GM12878 (cell line): ENCODE measurements at regions not wholly inside any gene's neighbourhood (a gene's known extent, or its start where the extent isn't known, plus 50 kb on each side); places are given as distances from the start of the nearest gene placed in this dataset.
A peak's percentile ranks its signal among the peaks of the same experiment; 100 is the strongest.

Experiments
- ATAC-seq: fragments of 200-7000 bp; cut with Tn5 transposase; 3 replicates; pipeline ENCODE4 v1.9.1; 2020; ENCODE audit warnings: mild to moderate bottlenecking, moderate library complexity
- BruUV-seq: library from RNA; stranded (reverse); fragments of 400-500 nt; replicated peaks from 2 replicates; lab custom pipeline; 2021; lab: Mats Ljungman, UMichigan
- CTCF ChIA-PET: fragments of 300-600 bp; sonication (Branson Sonifier 250); formaldehyde crosslinking; extraction: SDS; loops from one replicate; lab custom pipeline; 2021; ENCODE audit warnings: inconsistent platforms; lab: Yijun Ruan, JAX
- POLR2A ChIA-PET: fragments of 350-600 bp; formaldehyde crosslinking; extraction: SDS; loops from one replicate; lab custom pipeline; 2021; ENCODE audit warnings: inconsistent platforms; lab: Charles Lee
- RAD21 ChIA-PET: fragments of 300-600 bp; sonication (Branson Sonifier 250); formaldehyde crosslinking; loops from one replicate; lab custom pipeline; 2023; ENCODE audit warnings: antibody characterized with exemption; ENCODE audit not compliant: unreplicated experiment; lab: Charles Lee
- SMC1A ChIA-PET: fragments of 300-600 bp; sonication (Branson Sonifier 250); formaldehyde crosslinking; loops from one replicate; lab custom pipeline; 2023; ENCODE audit not compliant: unreplicated experiment, uncharacterized antibody; lab: Charles Lee
- DNase-seq: peaks from one replicate; pipeline ENCODE4 v3.0.0-alpha.2; 2011; ENCODE audit warnings: low read depth, low spot score
- FAIRE-seq: peaks from 3 replicates; lab custom pipeline; 2011; peaks lifted over from hg19 to GRCh38; lab: Jason Lieb, UNC
- H2AFZ ChIP-seq: 2 replicates; pipeline ENCODE4 v1.6.0; 2011; ENCODE audit warnings: low read depth, low read length, control low read depth; ENCODE audit not compliant: control insufficient read depth
- H3K27ac ChIP-seq: 2 replicates; pipeline ENCODE4 v1.5.1; 2011; ENCODE audit warnings: control low read depth; ENCODE audit not compliant: control insufficient read depth, insufficient read depth
- H3K27me3 ChIP-seq, 2 experiments: replicated peaks in 1 of 2; 2 replicates each; pipeline versions ENCODE4 v1.6.0 to v1.6.1; 2011; ENCODE audit warnings: low read length in 1 of 2; ENCODE audit not compliant: control insufficient read depth in 2 of 2, insufficient read depth in 2 of 2
- H3K36me3 ChIP-seq, 2 experiments: 2 replicates each; pipeline ENCODE4 v1.5.1; 2011; ENCODE audit warnings: low read length in 1 of 2; ENCODE audit not compliant: control insufficient read depth in 2 of 2, insufficient read depth in 2 of 2
- H3K4me1 ChIP-seq: 2 replicates; pipeline ENCODE4 v1.6.1; 2011; ENCODE audit warnings: mild to moderate bottlenecking, low read length, moderate library complexity, mixed read lengths; ENCODE audit not compliant: control insufficient read depth, insufficient read depth
- H3K4me2 ChIP-seq: 2 replicates; pipeline ENCODE4 v1.6.0; 2011; ENCODE audit warnings: control low read depth; ENCODE audit not compliant: control insufficient read depth, insufficient read depth
- H3K4me3 ChIP-seq: fragments of 200-600 bp; sonication (generic); 2 replicates; pipeline ENCODE4 v1.5.1; 2016
- H3K79me2 ChIP-seq: 2 replicates; pipeline ENCODE4 v1.6.0; 2011; ENCODE audit warnings: low read length; ENCODE audit not compliant: control insufficient read depth, insufficient read depth
- H3K9ac ChIP-seq: 2 replicates; pipeline ENCODE4 v1.8.0; 2011; ENCODE audit warnings: low read length, control low read depth, mixed read lengths; ENCODE audit not compliant: control insufficient read depth, insufficient read depth
- H3K9me3 ChIP-seq: replicated peaks from 3 replicates; pipeline ENCODE4 v1.5.1; 2011; ENCODE audit warnings: mild to moderate bottlenecking, low read length; ENCODE audit not compliant: control insufficient read depth, insufficient read depth
- H4K20me1 ChIP-seq: 2 replicates; pipeline ENCODE4 v1.6.0; 2011; ENCODE audit not compliant: control insufficient read depth, insufficient read depth
- BCL11A ChIP-seq: IDR thresholded peaks from 2 replicates; pipeline ENCODE4 v1.6.1; 2011; ENCODE audit warnings: low read depth, low read length
- CEBPB ChIP-seq, 2 experiments: fragments of 150-350 bp in 1 of 2; IDR thresholded peaks; 2 replicates each; pipeline ENCODE4 v1.6.1; 2012 to 2014; ENCODE audit warnings: low read depth in 2 of 2, low read length in 2 of 2, borderline replicate concordance in 1 of 2, inconsistent platforms in 1 of 2
- ETV6 ChIP-seq, 2 experiments: fragments of 450-650 bp in 1 of 2; IDR thresholded peaks in 1 of 2; conservative IDR thresholded peaks in 1 of 2; 2 replicates each; pipeline ENCODE4 v1.6.1; 2014; ENCODE audit warnings: antibody characterized with exemption in 1 of 2, borderline replicate concordance in 1 of 2, low read depth in 1 of 2, mild to moderate bottlenecking in 1 of 2, moderate library complexity in 1 of 2
- FOXM1 ChIP-seq: IDR thresholded peaks from 2 replicates; pipeline ENCODE4 v1.6.1; 2012; ENCODE audit warnings: low read depth, mild to moderate bottlenecking, inconsistent platforms, low read length, moderate library complexity
- NFIC ChIP-seq: IDR thresholded peaks from 2 replicates; pipeline ENCODE4 v1.6.1; 2012; ENCODE audit warnings: low read depth, mild to moderate bottlenecking, inconsistent platforms, low read length, moderate library complexity
- PAX8 ChIP-seq: fragments of 450-650 bp; IDR thresholded peaks from 2 replicates; pipeline ENCODE4 v1.6.1; 2017; ENCODE audit warnings: mild to moderate bottlenecking, moderate library complexity
- SIN3A ChIP-seq: IDR thresholded peaks from 2 replicates; pipeline ENCODE4 v1.6.1; 2012; ENCODE audit warnings: low read depth, low read length, improper control_type of control experiment
- SREBF1 ChIP-seq: IDR thresholded peaks from 2 replicates; pipeline ENCODE4 v1.6.1; 2012; ENCODE audit warnings: mild to moderate bottlenecking, low read length
- SREBF2 ChIP-seq: IDR thresholded peaks from 2 replicates; pipeline ENCODE4 v1.6.1; 2012; ENCODE audit warnings: mild to moderate bottlenecking, low read length
- YY1 ChIP-seq: IDR thresholded peaks from 2 replicates; pipeline ENCODE4 v1.6.1; 2011; ENCODE audit warnings: low read depth, mild to moderate bottlenecking, low read length
- WGBS: methylation state at CpG from one replicate; pipeline ENCODE4 v1.1.6; 2016; ENCODE audit warnings: low lambda C conversion rate; ENCODE audit not compliant: insufficient replicate concordance, insufficient coverage; ENCODE audit errors: missing lambda C conversion rate; 5-methylcytosine and 5-hydroxymethylcytosine counted together
- in situ Hi-C: fragments of 300-500 bp; cut with MboI; formaldehyde crosslinking; loops from 9 replicates; pipeline ENCODE4 v1.14.3; 2018; ENCODE audit warnings: mixed read lengths
- intact Hi-C: fragments of 100-400 bp; cut with micrococcal nuclease; formaldehyde crosslinking; loops from one replicate; pipeline ENCODE4 v1.14.2; 2022; ENCODE audit not compliant: unreplicated experiment
- TF ChIP-seq, protein P1 (sequence below), 3 experiments: IDR thresholded peaks in 2 of 3; conservative IDR thresholded peaks in 1 of 3; 2 replicates each; pipeline ENCODE4 v1.5.1; 2011; ENCODE audit warnings: low read depth in 3 of 3, low read length in 3 of 3, mild to moderate bottlenecking in 3 of 3, control low read depth in 2 of 3, moderate library complexity in 2 of 3, inconsistent platforms in 1 of 3, mixed read lengths in 1 of 3; ENCODE audit not compliant: control insufficient read depth in 2 of 3, insufficient read depth in 1 of 3; ENCODE audit errors: extremely low read depth in 1 of 3
- TF ChIP-seq, protein P2 (sequence below): fragments of 450-650 bp; IDR thresholded peaks from 2 replicates; pipeline ENCODE4 v1.6.1; 2017; ENCODE audit warnings: borderline replicate concordance

DNA sequence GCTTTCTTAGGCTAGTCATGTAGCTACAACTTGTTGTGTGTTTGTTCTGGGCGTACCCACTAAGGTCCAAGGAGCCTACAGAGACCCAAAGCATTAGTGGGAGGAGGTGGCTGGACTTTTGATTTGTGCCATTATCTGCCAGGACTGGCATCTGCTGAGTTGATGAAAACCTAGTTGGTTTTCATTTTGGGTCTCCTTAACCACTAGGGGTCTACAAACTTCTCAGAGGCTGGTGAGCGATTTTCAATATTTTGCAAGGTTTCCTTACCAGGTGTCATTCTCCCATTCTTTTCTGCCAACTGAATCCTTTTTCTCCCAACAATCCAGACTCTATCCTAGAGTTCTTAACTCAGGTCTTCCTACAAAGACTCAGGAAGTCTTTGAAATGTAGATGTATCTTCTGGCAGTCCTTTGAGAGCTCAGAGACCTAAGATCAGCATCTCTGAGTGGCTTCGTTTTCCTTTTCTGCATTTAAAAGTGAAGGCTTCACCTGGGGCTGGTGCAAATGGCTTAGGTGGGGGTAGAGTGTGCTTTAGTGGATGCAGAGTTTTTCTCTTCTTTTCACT, 150.0 kb upstream of the RMST start:
- TF ChIP-seq, protein P1, sequence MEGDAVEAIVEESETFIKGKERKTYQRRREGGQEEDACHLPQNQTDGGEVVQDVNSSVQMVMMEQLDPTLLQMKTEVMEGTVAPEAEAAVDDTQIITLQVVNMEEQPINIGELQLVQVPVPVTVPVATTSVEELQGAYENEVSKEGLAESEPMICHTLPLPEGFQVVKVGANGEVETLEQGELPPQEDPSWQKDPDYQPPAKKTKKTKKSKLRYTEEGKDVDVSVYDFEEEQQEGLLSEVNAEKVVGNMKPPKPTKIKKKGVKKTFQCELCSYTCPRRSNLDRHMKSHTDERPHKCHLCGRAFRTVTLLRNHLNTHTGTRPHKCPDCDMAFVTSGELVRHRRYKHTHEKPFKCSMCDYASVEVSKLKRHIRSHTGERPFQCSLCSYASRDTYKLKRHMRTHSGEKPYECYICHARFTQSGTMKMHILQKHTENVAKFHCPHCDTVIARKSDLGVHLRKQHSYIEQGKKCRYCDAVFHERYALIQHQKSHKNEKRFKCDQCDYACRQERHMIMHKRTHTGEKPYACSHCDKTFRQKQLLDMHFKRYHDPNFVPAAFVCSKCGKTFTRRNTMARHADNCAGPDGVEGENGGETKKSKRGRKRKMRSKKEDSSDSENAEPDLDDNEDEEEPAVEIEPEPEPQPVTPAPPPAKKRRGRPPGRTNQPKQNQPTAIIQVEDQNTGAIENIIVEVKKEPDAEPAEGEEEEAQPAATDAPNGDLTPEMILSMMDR (IDR thresholded peaks at IDR 0.05 in 2 of 3, conservative IDR thresholded peaks at IDR 0.05 in 1 of 3; ENCODE audit: control insufficient read depth in 2 of 3, extremely low read depth in 1 of 3, insufficient read depth in 1 of 3, low read depth in 3 of 3, low read length in 3 of 3), result 0 out of 6 replicates have a peak, but pooled peaks of 1 of the 3 experiments have one; percentile 13
- TF ChIP-seq SREBF2, result no peak
- 32% methylated on average over 3 of the region's 3 CpGs for WGBS
- no peak overlapping the region for H3K9ac ChIP-seq
- no peak overlapping the region for H3K27ac ChIP-seq
- H3K4me3 ChIP-seq, result no peak overlapping the region
- in situ Hi-C loops, result loop anchor here (25.0 kb wide), 1 partner anchor 1075 kb away; no protein-coding TSS in a partner anchor
- POLR2A ChIA-PET, result no interaction called here
- H4K20me1 ChIP-seq, result no peaks in the 10 kb centered on the region
- H3K79me2 ChIP-seq, result no peaks in the 10 kb centered on the region
- RAD21 ChIA-PET, result no interaction called here
- DNase-seq (no peak), ATAC-seq (no peak), FAIRE-seq (no peak)
- H3K4me1 ChIP-seq, result no peaks in the 10 kb centered on the region
- H3K9me3 ChIP-seq, result no peaks in the 10 kb centered on the region
- H2AFZ ChIP-seq, result no peak overlapping the region
- intact Hi-C loops, result loop anchor here (10.0 kb wide), 1 partner anchor 1062 kb away; no protein-coding TSS in a partner anchor
- BruUV-seq, result no TSS peak
- CTCF ChIA-PET, result no interaction called here
- no peak overlapping the region for H3K4me2 ChIP-seq
- H3K36me3 ChIP-seq, result no peaks in the 10 kb centered on the region
- SMC1A ChIA-PET, result interaction anchor here (0.7 kb wide), 1 partner anchor 62 kb away, joined by 3 read pairs; no protein-coding TSS in a partner anchor
- H3K27me3 ChIP-seq, result no peaks in the 10 kb centered on the region

DNA sequence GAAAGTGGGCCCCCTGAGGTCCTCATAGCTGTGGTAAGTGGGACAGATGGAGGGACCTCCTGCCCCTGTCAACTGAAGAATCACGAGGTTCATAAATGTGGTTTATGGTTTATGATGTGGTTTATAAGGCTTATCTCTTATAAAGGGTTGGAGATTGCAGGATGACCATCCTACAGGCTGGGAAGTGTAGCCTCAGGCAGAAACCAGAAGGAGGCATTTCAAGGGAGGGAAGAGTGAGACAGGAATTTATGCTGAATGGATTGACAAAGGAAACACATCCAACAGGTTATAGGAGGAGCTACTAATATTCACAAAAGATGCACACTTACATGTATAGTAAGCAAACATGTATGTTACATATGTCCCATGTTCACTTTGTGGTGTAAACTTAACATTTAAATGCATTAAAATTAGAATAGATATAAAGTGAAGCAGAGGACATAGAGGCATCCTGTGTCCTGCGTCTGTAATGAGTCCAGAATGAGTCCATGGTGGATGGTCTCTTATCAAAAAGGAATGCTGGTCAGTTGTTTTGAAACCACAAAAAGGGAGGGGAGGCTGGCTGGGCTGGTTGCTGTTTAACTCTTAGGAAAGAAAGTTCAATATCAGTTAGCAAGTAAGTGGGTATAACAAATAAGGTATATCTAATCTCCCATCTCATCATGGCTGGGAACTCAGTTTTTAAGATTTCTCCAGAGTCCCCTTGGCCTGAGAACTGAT, 149.0 kb upstream of the RMST start:
- ChIA-PET CTCF (no interaction called here), RAD21 (no interaction called here), POLR2A (no interaction called here), SMC1A (no interaction called here)
- Histone ChIP-seq H3K4me1 (no peaks in the 10 kb centered on the region), H3K27me3 (no peaks in the 10 kb centered on the region), H3K4me2 (no peak overlapping the region), H3K79me2 (no peaks in the 10 kb centered on the region), H4K20me1 (no peaks in the 10 kb centered on the region), H3K9ac (no peak overlapping the region), H3K27ac (no peak overlapping the region), H3K4me3 (no peak overlapping the region), H3K9me3 (no peaks in the 10 kb centered on the region), H3K36me3 (no peaks in the 10 kb centered on the region), H2AFZ (no peak overlapping the region)
- DNase-seq, result no peak
- in situ Hi-C loops, result loop anchor here (25.0 kb wide), 1 partner anchor 1074 kb away; no protein-coding TSS in a partner anchor
- intact Hi-C loops, result loop anchor here (10.0 kb wide), 1 partner anchor 1061 kb away; no protein-coding TSS in a partner anchor
- BruUV-seq, result no TSS peak
- ATAC-seq, result no peak
- no peak for FAIRE-seq
- TF ChIP-seq BCL11A, result no peak
- no peak for TF ChIP-seq ETV6 (conservative IDR thresholded peaks at IDR 0.05 in 1 of 2, IDR thresholded peaks at IDR 0.05 in 1 of 2; ENCODE audit: borderline replicate concordance in 1 of 2, low read depth in 1 of 2)
- no peak for TF ChIP-seq SIN3A
- TF ChIP-seq CEBPB (IDR thresholded peaks at IDR 0.05; ENCODE audit: borderline replicate concordance in 1 of 2, low read depth in 2 of 2, low read length in 2 of 2), result no peak
- TF ChIP-seq PAX8, result no peak
- TF ChIP-seq, protein P2, sequence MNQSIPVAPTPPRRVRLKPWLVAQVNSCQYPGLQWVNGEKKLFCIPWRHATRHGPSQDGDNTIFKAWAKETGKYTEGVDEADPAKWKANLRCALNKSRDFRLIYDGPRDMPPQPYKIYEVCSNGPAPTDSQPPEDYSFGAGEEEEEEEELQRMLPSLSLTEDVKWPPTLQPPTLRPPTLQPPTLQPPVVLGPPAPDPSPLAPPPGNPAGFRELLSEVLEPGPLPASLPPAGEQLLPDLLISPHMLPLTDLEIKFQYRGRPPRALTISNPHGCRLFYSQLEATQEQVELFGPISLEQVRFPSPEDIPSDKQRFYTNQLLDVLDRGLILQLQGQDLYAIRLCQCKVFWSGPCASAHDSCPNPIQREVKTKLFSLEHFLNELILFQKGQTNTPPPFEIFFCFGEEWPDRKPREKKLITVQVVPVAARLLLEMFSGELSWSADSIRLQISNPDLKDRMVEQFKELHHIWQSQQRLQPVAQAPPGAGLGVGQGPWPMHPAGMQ, result no peak
- TF ChIP-seq NFIC, result no peak
- no peak for TF ChIP-seq YY1
- no peak for TF ChIP-seq FOXM1
- no peak for TF ChIP-seq SREBF1
- 0% methylated on average over 2 of the region's 2 CpGs for WGBS
